ENCODE measurements at regions not wholly inside any gene's neighbourhood (a gene's known extent, or its start where the extent isn't known, plus 50 kb on each side); places are given as distances from the start of the nearest gene placed in this dataset.

DNA sequence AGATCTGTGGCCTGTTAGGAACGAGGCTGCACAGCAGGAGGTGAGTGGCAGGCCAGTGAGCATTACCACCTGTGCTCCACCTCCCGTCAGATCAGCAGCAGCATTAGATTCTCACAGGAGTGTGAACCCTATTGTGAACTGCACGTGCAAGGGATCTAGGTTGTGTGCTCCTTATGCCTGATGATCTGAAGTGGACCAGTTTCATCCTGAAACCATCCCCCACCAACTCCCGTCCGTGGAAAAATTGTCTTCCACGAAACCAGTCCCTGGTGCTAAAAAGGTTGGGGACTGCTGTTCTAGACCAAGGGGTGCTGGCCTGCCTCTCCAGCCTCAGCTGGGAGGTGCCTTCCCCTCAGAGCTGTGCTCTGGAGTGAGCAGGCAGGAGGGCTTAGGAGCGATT lies 61.4 kb downstream of the RPLP1 start:
- DNase-seq (ENCODE audit: low read depth), result no peak
- TF ChIP-seq, protein P1, sequence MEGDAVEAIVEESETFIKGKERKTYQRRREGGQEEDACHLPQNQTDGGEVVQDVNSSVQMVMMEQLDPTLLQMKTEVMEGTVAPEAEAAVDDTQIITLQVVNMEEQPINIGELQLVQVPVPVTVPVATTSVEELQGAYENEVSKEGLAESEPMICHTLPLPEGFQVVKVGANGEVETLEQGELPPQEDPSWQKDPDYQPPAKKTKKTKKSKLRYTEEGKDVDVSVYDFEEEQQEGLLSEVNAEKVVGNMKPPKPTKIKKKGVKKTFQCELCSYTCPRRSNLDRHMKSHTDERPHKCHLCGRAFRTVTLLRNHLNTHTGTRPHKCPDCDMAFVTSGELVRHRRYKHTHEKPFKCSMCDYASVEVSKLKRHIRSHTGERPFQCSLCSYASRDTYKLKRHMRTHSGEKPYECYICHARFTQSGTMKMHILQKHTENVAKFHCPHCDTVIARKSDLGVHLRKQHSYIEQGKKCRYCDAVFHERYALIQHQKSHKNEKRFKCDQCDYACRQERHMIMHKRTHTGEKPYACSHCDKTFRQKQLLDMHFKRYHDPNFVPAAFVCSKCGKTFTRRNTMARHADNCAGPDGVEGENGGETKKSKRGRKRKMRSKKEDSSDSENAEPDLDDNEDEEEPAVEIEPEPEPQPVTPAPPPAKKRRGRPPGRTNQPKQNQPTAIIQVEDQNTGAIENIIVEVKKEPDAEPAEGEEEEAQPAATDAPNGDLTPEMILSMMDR (conservative IDR thresholded peaks at IDR 0.05; ENCODE audit: low read depth, low read length), result no peak
- no peak overlapping the region for H3K4me3 ChIP-seq (ENCODE audit: low read depth, low read length)

DNA sequence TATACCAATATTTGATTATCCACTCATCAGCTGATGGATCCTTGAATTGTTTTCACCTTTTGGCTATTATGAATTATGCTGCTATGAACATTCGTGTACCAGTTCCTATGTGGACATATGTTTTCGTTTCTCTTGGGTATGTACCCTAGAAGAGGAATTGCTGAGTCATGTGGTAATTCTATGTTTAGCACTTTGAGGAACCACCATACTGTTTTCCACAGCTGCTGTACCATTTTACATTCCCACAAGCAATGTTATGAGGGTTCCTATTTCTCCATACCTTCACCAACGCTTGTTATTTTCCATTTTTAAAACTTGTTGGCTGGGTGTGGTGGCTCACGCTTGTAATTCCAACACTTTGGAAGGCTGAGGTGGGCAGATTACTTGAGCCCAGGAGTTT lies 62.9 kb downstream of the RPLP1 start:
- TF ChIP-seq, protein P1 (conservative IDR thresholded peaks at IDR 0.05; ENCODE audit: low read depth, low read length), result no peak
- H3K4me3 ChIP-seq (ENCODE audit: low read depth, low read length), result no peak overlapping the region
- no peak for DNase-seq (ENCODE audit: low read depth)

DNA sequence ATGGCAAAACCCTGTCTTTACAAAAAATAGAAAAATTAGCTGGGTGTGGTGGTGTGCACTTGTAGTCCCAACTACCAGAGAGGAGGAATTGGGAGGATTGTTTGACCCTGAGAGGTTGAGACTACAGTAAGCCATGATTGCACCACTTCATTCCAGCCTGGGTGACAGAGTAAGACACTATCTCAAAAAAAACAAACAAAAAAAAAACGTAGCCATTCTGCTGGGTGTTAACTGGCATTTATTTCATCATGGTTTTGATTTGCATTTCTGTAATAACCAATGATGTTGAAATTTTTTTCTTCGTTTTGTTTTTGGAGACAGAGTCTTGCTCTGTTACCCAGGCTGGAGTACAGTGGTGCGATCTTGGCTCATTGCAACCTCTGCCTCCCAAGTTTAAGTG lies 63.3 kb downstream of the RPLP1 start:
- TF ChIP-seq, protein P1 (conservative IDR thresholded peaks at IDR 0.05; ENCODE audit: low read depth, low read length), result no peak
- DNase-seq (ENCODE audit: low read depth), result no peak
- H3K4me3 ChIP-seq (ENCODE audit: low read depth, low read length), result no peak overlapping the region

DNA sequence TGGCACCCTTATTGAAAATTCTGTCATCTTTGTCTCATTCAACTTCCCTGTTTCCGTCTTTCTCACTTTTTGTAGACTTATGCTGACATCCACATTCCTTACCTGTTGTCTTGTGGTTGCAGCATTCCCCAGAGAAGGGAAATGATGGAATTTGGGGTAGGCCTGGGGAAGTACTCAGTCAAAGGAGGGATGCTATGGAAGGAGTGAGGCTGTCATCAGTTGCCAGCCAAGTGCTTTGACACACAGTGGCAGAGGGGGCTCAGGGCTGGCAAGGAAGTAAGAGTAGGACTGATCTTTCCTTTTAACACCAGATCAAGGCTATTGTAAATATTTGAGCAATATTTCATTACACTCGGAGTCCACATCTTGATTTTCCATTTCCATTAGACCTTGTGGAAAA lies 64.4 kb downstream of the RPLP1 start:
- DNase-seq (ENCODE audit: low read depth), result no peak
- no peak overlapping the region for H3K4me3 ChIP-seq (ENCODE audit: low read depth, low read length)
- TF ChIP-seq, protein P1 (conservative IDR thresholded peaks at IDR 0.05; ENCODE audit: low read depth, low read length), result no peak

DNA sequence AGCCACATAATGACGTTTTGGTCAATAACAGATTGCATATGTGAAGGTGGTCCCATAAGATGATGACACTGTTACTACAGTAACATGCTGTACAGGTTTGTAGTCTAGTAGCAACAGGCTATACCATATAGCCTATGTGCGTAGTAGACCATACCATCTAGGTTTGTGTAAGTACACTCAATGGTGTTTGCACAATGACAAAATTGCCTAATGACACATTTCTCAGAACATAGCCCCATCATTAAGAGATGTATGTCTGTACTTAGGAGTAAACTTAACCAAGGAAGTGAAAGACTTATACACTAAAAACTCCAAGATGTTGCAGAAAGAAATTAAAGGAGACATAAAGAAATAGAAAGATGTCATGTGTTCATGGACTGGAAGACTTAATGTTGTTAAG lies 66.2 kb downstream of the RPLP1 start:
- TF ChIP-seq, protein P1 (conservative IDR thresholded peaks at IDR 0.05; ENCODE audit: low read depth, low read length), result no peak
- no peak for DNase-seq (ENCODE audit: low read depth)

DNA sequence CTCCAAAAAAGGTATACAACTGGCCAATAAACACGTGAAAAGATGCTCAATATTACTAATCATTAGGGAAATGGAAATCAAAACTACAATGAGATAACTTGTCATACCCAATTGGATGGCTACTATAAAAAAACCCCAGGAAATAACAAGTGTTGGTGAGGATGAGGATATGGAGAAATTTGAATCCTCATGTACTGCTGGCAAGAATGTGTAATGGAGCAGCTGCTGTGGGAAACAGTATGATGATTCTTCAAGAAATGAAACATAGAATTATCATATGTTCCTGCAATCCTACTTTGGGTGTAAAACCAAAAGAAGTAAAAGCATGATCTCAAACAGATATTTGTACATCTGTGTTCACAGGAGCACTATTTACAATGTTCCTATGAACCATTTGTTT lies 67.4 kb downstream of the RPLP1 start:
- no peak overlapping the region for H3K4me3 ChIP-seq (ENCODE audit: low read depth, low read length)
- TF ChIP-seq, protein P1 (conservative IDR thresholded peaks at IDR 0.05; ENCODE audit: low read depth, low read length), result no peak
- DNase-seq (ENCODE audit: low read depth), result no peak

More for the DNA sequence above, 66.2 kb downstream of the RPLP1 start:
- H3K4me3 ChIP-seq (ENCODE audit: low read depth, low read length), result no peak overlapping the region

DNA sequence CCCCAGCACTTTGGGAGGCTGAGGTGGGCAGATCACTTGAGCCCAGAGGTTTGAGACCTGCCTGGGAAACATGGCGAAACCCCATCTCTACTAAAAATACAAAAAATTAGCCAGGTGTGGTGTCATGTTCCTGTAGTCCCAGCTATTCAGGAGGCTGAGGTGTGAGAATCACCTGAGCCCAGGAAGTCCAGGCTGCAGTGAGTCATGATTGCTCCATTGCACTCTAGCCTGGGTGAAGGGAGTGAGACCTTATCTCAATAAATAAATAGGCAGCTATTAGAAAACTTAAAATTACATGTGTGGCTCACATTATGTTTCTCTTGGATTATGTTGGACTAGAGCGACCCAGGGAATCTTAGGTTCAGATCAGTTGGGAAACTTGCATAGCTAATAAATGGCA lies 69.7 kb downstream of the RPLP1 start:
- no peak for DNase-seq (ENCODE audit: low read depth)

More for the DNA sequence above, 69.7 kb downstream of the RPLP1 start:
- TF ChIP-seq, protein P1 (conservative IDR thresholded peaks at IDR 0.05; ENCODE audit: low read depth, low read length), result no peak
- H3K4me3 ChIP-seq (ENCODE audit: low read depth, low read length), result no peak overlapping the region

Data from epithelial cell of proximal tubule (primary cell).